Activated effector memory CD4-positive, alpha-beta T cell treated with Interleukin-2 at 50 U/mL for 16 hours (primary cell): ENCODE measurements at regions not wholly inside any gene's neighbourhood (a gene's known extent, or its start where the extent isn't known, plus 50 kb on each side); places are given as distances from the start of the nearest gene placed in this dataset.

Source experiments
- DNase-seq: peaks from one replicate; pipeline ENCODE4 v3.0.0-alpha.2; 2020

DNA sequence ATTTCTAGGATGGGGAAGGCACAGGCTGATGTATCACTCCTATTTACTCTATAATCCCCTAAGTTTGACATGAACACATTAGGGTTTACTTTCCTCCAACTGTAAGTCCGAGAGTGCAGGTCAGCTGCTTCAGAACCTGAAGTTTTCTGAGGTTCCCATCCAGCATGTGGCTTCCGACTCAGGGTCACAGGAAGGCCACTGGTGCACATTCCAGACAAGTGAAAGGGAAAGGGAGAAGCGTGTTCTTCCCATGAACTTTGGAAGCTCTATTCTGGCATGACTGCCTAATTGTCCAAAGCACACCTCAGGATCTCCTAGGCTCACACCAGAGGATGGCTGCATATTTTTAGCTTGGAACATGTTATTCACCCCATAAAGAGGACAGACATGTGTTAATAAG is 602.6 kb downstream of the SEMA5A start:
- no peak for DNase-seq

- no peak for DNase-seq
These were observed 601.9 kb downstream of the SEMA5A start for GRCh38 chr5:8944005-8944404.

DNA sequence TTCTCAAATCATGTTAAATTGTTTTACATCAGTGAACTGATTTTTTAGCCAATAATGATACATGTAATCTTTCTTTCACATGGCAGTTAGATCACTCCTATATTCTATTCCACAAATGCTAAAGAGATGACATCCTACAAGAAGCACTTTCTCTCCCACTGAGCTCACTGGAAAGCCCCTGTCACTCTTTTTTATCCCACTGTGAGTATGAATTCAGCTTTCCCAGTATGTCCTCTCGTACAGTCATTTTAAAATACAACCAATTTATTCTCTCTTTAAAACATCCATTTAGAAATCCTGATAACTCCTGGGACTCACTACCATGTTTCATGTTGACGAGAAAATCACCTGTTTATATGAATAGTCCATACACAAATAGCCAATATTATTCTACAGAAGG is 599.9 kb downstream of the SEMA5A start:
- DNase-seq: no peak

DNA sequence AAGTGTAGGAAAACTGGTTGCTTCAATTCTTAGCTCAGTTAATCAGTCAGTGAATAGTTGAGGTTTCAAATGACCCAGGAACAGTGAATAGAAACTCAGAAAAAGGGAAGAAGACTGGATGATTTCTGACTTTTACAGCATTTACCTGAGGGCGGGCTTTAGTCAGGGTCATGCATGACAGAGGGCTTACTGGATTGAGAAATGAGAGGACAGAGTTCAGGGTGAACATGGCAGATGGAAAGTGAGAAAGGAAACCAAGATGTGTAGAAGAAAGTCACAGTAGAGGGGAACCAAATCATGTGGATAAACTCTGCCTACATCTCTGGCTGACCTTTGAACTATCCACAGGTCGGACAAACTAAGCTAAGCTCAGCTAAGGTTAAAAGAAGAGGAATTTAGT is 596.0 kb downstream of the SEMA5A start:
- no peak for DNase-seq

DNA sequence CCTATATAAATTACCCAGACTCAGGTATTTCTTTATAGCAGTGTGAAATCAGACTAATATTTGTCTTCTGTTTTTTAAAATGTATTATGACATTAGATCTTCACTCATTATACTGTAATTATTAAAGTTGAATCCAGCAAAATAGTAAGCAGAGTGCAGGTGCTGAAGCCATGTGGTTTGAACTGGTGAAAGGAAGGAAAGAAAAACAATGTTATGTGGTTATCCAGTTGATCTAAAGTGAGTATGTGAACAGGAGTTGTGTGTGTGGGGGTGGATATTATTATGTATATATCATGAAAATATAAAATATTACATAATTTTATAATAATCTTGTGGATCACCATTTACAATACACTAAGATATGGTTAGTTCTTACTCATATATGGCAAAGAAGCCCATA is 593.7 kb downstream of the SEMA5A start:
- DNase-seq: no peak

GRCh38 chr5:8953016-8953415 is 592.9 kb downstream of the SEMA5A start:
- DNase-seq: no peak

- no peak for DNase-seq
These were observed 591.9 kb downstream of the SEMA5A start for GRCh38 chr5:8953911-8954438.

- DNase-seq: no peak
These were observed 591.1 kb downstream of the SEMA5A start for GRCh38 chr5:8954801-8955200.

DNA sequence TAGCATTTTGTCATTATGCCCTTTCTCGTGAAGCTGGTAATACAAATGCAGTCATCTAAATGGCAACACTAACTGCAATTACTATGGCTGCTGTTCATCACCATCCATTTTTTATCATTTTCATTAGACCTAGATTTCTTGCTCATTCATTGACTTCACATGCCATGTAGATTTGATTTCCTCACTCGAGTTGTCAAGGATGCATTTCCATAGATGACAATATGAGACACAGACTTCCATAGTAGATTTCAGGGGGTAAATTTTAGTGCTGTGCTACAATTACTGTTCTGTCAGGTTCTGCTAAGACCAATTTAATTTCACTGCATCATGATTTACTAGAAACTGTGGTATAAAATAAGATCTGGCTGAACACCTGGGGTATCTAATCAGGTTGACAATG is 589.2 kb downstream of the SEMA5A start:
- DNase-seq: no peak

DNA sequence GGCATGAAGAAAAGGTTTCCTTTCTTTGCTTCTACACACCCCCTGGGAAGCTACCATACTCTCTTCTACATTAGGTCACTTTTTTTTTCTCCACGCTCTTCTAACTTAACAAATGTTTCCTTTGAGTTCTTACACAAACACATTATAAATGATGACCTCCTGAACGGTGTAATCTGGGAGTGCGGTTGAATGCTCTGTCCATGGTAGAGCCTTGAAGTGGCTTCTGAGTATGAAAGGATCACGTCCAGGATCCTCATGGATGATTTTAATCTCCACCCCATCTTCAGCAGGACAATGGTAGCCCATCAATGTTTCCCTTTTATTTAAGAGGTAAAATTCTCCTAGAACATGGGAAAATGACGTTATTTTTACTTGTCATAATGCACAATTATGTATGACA is 587.3 kb downstream of the SEMA5A start:
- DNase-seq: no peak

DNA sequence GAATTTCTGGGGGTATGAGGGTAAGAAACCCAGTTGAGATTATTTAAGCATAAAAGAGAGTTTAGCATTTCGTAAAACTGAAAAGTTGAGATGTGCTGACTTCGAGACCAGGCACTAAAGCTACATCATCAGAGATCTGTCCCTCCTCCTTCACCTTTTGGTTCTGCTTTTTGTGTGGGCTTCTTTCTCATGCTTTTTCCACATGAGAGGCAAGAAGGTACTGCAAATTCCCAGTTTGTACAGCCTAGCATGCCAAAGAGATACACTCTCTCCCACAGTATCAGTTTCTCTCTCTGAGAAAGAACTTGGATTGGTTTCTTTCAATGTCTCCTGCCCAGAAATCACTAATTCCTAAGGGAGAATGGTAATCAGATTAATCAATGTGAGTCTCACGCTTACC is 584.7 kb downstream of the SEMA5A start:
- no peak for DNase-seq

- DNase-seq: no peak
These were observed 583.9 kb downstream of the SEMA5A start for GRCh38 chr5:8961956-8962355.

- DNase-seq: no peak
These were observed 564.9 kb downstream of the SEMA5A start for GRCh38 chr5:8981016-8981415.

DNA sequence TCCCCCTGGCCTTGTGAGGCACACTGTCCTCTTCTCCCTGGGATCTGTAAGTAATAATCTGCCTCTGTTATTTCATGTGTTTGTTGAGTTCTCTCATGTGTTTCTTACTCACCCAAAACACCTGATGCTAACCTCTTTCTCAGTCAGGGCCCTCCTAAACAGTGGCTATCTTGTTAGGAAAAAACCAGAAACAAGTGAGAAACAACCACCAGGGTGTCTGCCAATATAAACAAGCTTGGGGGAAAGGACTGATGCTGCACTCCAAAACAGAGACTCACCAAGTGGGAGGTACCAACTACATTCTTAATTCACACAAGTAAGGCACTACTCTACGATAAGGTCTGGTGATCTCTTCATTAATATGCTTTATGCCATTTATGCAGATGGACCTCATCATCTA is 564.4 kb downstream of the SEMA5A start:
- no peak for DNase-seq

DNA sequence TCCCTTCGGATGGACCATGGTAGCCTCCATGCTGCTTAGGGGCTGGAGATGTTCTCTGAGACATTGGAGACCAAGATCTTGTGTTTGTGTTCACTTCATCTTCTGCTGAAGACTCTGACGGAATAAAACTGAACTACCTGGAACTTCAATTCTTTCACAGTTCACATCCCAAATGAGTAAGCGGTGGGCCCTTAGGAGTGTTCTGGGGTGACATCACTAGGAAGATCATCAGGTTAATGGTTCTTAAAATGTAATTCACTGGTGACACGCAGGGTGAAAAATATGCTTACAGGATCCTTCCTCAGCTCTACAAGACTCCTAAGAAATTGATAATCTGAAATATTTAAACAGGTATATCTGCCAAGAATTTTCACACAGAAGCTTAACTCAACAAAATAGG is 561.5 kb downstream of the SEMA5A start:
- DNase-seq: no peak
